Suprapubic skin (tissue), 3 donors: ENCODE measurements at regions not wholly inside any gene's neighbourhood (a gene's known extent, or its start where the extent isn't known, plus 50 kb on each side); places are given as distances from the start of the nearest gene placed in this dataset.

Source experiments
- POLR2A ChIP-seq, 2 donors: fragments of 450-650 bp; IDR thresholded peaks; one replicate each; pipeline ENCODE4 v1.6.1; 2017; ENCODE audit warnings: antibody characterized with exemption in 2 of 2, mild to moderate bottlenecking in 2 of 2, moderate library complexity in 2 of 2
- TF ChIP-seq, protein P1 (sequence below), 2 donors: fragments of 200-600 bp in 1 of 2; fragments of 450-650 bp in 1 of 2; sonication (generic) in 1 of 2; IDR thresholded peaks; one replicate each; pipeline ENCODE4 v1.5.1; 2016 to 2019; ENCODE audit warnings: antibody characterized with exemption in 2 of 2, mild to moderate bottlenecking in 1 of 2, moderate library complexity in 1 of 2

DNA sequence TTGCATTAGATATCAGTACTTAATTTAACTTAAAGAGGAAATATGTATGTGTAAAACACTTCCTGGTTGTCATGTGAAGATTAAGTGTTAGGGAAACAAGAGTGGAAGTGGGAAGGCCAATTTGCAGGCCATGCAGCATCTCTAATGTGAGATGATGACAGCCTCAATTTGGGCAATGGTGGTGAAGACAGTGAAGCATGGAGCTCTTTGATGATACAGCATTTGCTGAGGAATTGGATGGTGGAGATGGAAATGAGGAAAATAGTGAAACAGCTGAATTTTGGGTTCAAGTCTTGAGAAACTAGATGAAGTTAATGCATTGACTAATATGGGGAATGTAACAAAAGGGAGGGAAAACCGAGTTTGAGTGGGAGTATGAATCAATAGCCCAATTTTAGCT lies 231.7 kb upstream of the MIR17HG start:
- TF ChIP-seq, protein P1, sequence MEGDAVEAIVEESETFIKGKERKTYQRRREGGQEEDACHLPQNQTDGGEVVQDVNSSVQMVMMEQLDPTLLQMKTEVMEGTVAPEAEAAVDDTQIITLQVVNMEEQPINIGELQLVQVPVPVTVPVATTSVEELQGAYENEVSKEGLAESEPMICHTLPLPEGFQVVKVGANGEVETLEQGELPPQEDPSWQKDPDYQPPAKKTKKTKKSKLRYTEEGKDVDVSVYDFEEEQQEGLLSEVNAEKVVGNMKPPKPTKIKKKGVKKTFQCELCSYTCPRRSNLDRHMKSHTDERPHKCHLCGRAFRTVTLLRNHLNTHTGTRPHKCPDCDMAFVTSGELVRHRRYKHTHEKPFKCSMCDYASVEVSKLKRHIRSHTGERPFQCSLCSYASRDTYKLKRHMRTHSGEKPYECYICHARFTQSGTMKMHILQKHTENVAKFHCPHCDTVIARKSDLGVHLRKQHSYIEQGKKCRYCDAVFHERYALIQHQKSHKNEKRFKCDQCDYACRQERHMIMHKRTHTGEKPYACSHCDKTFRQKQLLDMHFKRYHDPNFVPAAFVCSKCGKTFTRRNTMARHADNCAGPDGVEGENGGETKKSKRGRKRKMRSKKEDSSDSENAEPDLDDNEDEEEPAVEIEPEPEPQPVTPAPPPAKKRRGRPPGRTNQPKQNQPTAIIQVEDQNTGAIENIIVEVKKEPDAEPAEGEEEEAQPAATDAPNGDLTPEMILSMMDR (IDR thresholded peaks at IDR 0.05): no peak
- no peak for TF ChIP-seq POLR2A (IDR thresholded peaks at IDR 0.05)
